ENCODE measurements at regions not wholly inside any gene's neighbourhood (a gene's known extent, or its start where the extent isn't known, plus 50 kb on each side); places are given as distances from the start of the nearest gene placed in this dataset.

- Histone ChIP-seq H3K4me1 (peaks cover 18% of the 10 kb centered on the region), H3K27ac (peak overlapping the region; percentile 86 to 93; a peak in 5 of 6 replicates), H3K9me3 (no peaks in the 10 kb centered on the region), H3K4me3 (peak overlapping the region; percentile 78), H3K4me2 (peak overlapping the region; percentile 88)
- ATAC-seq (no peak), DNase-seq (ENCODE audit: low read depth in 1 of 2, low spot score in 1 of 2) (no peak), FAIRE-seq (peak; percentile 61)
- peak; percentile 27; the same call in 1 of the 2 replicates for TF ChIP-seq RNF2 (IDR thresholded peaks at IDR 0.05; ENCODE audit: borderline replicate concordance, low read depth)
- peak; percentile 6; the same call in 1 of the 2 replicates for TF ChIP-seq CBX8 (IDR thresholded peaks at IDR 0.05)
- TF ChIP-seq FOXS1 (CRISPR knock-in tag; IDR thresholded peaks at IDR 0.05), result no peak
- ChIA-PET CTCF (interaction anchor here (0.8 to 3.0 kb wide), 16 partner anchors 9 to 332 kb away, joined by 3 to 10 read pairs (median 4); no protein-coding TSS in a partner anchor), POLR2A (interaction anchor here (0.7 to 2.4 kb wide), 7 partner anchors 12 to 483 kb away, joined by 3 to 10 read pairs (median 3); no protein-coding TSS in a partner anchor)
- WGBS (ENCODE audit: missing lambda C conversion rate), result 58% methylated on average over 10 of the region's 10 CpGs
Observed at GRCh38 chr2:45167920-45168629, 158.8 kb upstream of the SIX2 start.

- DNase-seq (ENCODE audit: low read depth in 1 of 2, low spot score in 1 of 2) (no peak), ATAC-seq (no peak), FAIRE-seq (no peak)
- ChIA-PET CTCF (interaction anchor here (1.4 to 3.0 kb wide), 2 partner anchors 64 to 152 kb away, joined by 3 to 9 read pairs; no protein-coding TSS in a partner anchor), POLR2A (no interaction called here)
- peaks cover 7% of the 10 kb centered on the region; the same call in 2 of the 3 replicates for H3K4me1 ChIP-seq
- no peaks in the 10 kb centered on the region for H3K9me3 ChIP-seq
- no peak overlapping the region for H3K4me2 ChIP-seq
- no peak for TF ChIP-seq NPAS2 (CRISPR knock-in tag; IDR thresholded peaks at IDR 0.05; ENCODE audit: borderline replicate concordance)
- TF ChIP-seq RFX5 (IDR thresholded peaks at IDR 0.05), result no peak
- TF ChIP-seq EHF (CRISPR knock-in tag; IDR thresholded peaks at IDR 0.05), result no peak
- TF ChIP-seq HOXA7 (CRISPR knock-in tag; IDR thresholded peaks at IDR 0.05), result no peak
- TF ChIP-seq ESRRA (IDR thresholded peaks at IDR 0.05; ENCODE audit: borderline replicate concordance, low read length), result no peak
- no peak for TF ChIP-seq REST (IDR thresholded peaks at IDR 0.05)
- no peak for TF ChIP-seq HES2 (IDR thresholded peaks at IDR 0.05)
- TF ChIP-seq HDAC2 (IDR thresholded peaks at IDR 0.05), result no peak
- TF ChIP-seq RARB (CRISPR knock-in tag; IDR thresholded peaks at IDR 0.05), result no peak
- no peak for TF ChIP-seq NFE2L2 (conservative IDR thresholded peaks at IDR 0.05; ENCODE audit: low read length)
- no peak for TF ChIP-seq MAX (IDR thresholded peaks at IDR 0.05)
- TF ChIP-seq BCL3 (IDR thresholded peaks at IDR 0.05), result no peak
- WGBS (ENCODE audit: missing lambda C conversion rate), result 84% methylated on average over 4 of the region's 4 CpGs
- no peak overlapping the region for H3K27ac ChIP-seq
- no peak overlapping the region for H3K4me3 ChIP-seq
Observed at GRCh38 chr2:45166229-45166890, 157.1 kb upstream of the SIX2 start.

- WGBS (ENCODE audit: missing lambda C conversion rate), result 64% methylated on average over 1 of the region's 1 CpG
- ChIA-PET CTCF (interaction anchor here (0.6 to 1.4 kb wide), 2 partner anchors 11 to 33 kb away, joined by 3 read pairs; no protein-coding TSS in a partner anchor), POLR2A (no interaction called here)
- no peak overlapping the region for H3K27ac ChIP-seq
- no peak for FAIRE-seq
- no peak overlapping the region for H3K4me2 ChIP-seq
- H3K9me3 ChIP-seq, result no peaks in the 10 kb centered on the region
- no peak overlapping the region for H3K4me3 ChIP-seq
- ATAC-seq, result no peak
- peaks cover under 1% of the 10 kb centered on the region; the same call in 1 of the 3 replicates for H3K4me1 ChIP-seq
- no peak for DNase-seq (ENCODE audit: low read depth in 1 of 2, low spot score in 1 of 2)
- TF ChIP-seq MYC (IDR thresholded peaks at IDR 0.05; ENCODE audit: borderline replicate concordance, low read length), result no peak
- TF ChIP-seq RARB (CRISPR knock-in tag; IDR thresholded peaks at IDR 0.05), result no peak
- TF ChIP-seq NFE2L2 (conservative IDR thresholded peaks at IDR 0.05; ENCODE audit: low read length), result no peak
- TF ChIP-seq RCOR1 (IDR thresholded peaks at IDR 0.05; ENCODE audit: low read depth, low read length), result no peak
- no peak for TF ChIP-seq HDAC2 (IDR thresholded peaks at IDR 0.05)
- no peak for TF ChIP-seq FOSL2 (IDR thresholded peaks at IDR 0.05)
- TF ChIP-seq FOSL2 (CRISPR knock-in tag; IDR thresholded peaks at IDR 0.05), result no peak
- no peak for TF ChIP-seq BCL3 (IDR thresholded peaks at IDR 0.05)
- TF ChIP-seq ZFP36 (IDR thresholded peaks at IDR 0.05; ENCODE audit: borderline replicate concordance, partially characterized antibody), result no peak
- no peak for TF ChIP-seq CBX8 (IDR thresholded peaks at IDR 0.05)
- no peak for TF ChIP-seq KDM5A (IDR thresholded peaks at IDR 0.05)
- TF ChIP-seq MAX (IDR thresholded peaks at IDR 0.05), result no peak
- no peak for TF ChIP-seq CTCF (IDR thresholded peaks at IDR 0.05)
Observed at GRCh38 chr2:45162711-45163110, 153.5 kb upstream of the SIX2 start.

All from A549 (cell line).